HG03045 (cell line): ENCODE measurements at regions not wholly inside any gene's neighbourhood (a gene's known extent, or its start where the extent isn't known, plus 50 kb on each side); places are given as distances from the start of the nearest gene placed in this dataset.

Source experiments
- ATAC-seq: cut with Tn5 transposase; IDR thresholded peaks from one replicate; pipeline ENCODE4 v1.9.1; 2021; ENCODE audit warnings: mild to moderate bottlenecking, moderate library complexity; ENCODE audit not compliant: unreplicated experiment

GRCh38 chr2:220040346-220040745, 412.9 kb downstream of the SLC4A3 start:
- ATAC-seq, result no peak

DNA sequence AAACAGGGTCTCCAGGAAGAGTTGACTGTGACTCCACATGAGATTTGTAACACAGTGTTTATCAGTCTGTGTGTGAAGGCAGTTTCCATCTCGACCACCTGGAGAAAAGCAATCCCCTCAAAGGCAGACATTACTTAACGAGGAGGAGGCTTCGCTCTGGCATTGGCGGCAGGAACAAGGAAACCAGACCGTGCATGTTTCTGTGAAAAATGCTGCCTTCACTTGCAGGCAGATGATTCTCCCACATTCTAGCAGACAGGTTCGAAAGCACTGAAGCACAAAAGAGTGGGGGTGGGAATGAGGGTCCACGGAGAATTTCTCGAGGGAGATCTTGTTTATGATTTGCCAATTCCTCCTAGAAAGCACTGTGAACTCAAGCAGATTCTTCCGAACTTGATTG, 414.0 kb downstream of the SLC4A3 start:
- no peak for ATAC-seq

DNA sequence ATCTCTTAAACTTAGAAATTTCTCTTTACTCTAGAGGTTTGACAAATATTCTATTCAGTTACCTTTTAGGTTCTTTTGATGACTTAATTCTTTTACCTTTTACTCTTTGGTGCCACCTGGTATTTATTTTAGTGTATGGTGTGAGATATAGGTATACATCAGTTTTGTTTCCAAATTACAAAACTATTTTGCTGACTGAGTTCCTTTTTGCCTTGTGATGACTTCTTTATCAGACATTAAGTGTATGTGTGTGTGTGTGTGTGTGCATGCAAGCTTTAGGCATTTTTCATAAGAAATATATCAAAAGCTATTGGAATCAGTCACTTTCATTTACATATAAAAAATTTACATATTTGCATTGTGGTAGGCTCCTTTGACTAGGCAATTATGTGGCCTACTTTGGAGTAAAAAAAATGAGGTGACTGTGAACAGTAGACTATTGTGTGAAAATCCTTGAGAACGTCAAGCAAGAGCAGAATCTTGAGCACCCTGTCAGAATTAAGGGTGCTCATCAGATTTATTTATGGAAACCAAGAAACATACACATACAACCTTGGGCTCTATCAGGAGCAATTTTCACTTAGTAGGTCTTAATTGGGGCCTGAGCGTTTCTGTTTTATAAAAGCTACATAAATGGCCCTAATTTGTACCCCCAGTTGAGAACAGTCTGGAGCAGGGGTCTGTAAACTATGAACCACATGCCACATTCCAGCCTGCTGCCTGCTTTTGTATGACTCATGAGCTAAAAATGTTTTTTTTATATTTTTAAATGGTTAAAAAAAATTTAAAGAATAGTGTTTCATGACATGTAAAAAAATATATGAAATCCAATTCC, 415.9 kb downstream of the SLC4A3 start:
- ATAC-seq, result no peak

DNA sequence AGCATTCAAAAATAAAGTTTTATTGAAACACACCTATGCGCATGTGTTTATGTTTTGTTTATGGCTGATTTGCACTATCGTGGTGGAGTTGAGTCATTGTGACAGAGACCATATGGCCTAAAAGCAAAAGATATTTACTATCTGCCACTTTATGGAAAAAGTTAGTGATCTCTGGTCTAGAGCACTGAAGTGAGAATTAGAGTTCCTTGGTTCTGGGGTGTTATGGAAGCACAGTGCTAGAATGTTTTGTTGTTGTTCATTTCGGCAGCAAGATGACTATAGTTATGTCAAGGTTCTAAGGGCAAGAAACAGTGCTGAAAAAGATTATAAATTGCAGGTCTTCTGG, 416.5 kb downstream of the SLC4A3 start:
- no peak for ATAC-seq

DNA sequence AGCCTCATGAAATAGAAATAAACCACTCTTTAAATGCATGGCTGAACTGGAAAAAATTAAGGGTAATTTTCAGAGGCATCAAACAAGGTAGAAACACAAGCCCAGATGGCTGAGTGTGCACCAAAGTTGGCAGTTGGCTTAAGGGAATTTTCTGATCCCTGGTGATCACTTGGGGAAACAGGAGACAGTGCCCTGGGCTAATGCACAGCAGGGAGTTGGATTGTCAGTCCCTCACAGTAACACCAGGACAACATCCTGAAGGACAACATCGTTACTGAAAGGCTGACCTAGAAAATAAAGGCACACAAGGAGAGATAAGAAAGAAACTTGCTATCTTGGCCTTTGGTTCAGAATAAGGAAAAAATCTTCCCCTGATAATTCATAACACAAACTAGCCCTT, 417.0 kb downstream of the SLC4A3 start:
- no peak for ATAC-seq

- ATAC-seq, result no peak
Observed at GRCh38 chr2:220046507-220046906, 419.1 kb downstream of the SLC4A3 start.

DNA sequence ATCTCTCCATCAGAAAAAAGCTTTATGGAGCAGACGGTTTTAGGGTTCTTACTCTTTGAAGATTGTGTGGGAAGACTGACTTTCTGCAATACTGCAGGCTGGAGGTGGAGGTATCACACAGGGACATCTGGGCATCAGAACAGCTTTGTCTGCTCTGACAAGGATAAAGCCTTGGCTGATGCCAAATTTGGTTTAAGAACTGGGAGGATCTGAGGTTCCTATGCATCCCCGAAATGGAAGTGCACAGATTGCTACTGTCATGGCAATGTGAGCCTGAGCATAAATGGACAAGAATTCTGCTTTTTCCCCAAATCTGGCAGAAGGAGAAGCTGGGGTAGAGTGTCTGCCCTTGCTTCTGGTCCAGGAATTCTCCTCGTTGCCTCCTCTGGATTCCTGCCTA, 424.3 kb downstream of the SLC4A3 start:
- no peak for ATAC-seq

DNA sequence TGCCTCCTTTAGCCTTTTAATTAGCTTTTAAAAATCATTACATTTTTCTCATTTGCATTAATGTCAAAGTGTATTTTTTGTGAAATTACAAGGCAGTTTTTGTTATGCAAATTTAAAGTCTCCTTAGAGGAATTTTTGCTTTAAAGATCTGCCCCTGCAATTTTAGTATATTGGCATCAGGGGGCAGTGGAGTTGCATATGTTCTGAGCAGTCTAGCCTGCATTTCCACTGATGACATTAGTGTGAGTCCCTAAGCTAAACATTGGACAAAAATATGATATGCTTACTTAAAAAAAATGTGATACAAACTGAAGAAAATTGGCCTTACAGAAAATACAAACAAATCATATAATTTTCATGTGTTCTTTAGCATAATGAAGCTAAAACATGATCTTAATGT, 426.5 kb downstream of the SLC4A3 start:
- no peak for ATAC-seq

DNA sequence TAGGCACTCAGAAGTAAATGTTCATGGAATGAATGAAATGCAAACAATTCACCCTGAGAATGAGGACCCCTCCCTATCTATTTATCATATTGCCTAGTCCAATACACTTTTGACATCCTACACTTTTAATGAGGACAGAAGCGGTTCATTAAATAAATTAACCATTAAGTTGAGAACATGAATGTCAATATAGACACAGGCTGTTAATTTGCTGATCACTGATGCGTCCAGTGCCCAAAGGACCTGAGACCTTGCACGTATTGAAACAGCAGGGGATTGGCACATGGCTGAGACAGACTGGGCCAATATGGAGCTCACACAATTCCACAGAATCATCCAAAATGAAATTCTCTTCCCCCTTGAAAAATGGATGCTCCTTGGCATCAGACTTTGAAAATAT, 430.0 kb downstream of the SLC4A3 start:
- no peak for ATAC-seq

DNA sequence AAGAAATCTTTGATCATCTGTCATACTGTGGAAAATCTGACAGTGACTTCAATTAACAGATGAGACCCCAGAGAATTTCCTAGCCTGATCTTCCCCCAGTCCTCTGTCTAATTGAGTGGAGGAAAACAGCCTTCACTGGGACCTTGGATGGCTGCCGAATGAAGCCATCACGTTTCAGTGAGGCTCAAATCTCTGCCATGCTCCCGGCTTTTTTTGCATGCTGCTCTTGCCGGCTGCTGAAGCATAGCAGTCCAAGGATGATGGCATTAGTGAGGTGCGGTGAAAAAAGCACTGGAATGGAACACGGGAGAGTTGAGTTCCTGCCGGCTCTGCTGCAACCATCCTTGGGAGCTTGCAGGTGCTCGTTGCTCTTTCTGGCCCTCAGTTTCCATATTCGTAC, 430.5 kb downstream of the SLC4A3 start:
- ATAC-seq, result no peak

GRCh38 chr2:220064111-220065030, 436.9 kb downstream of the SLC4A3 start:
- no peak for ATAC-seq

- ATAC-seq, result no peak
Observed at GRCh38 chr2:220065581-220065980, 438.2 kb downstream of the SLC4A3 start.

GRCh38 chr2:220068846-220069245, 441.4 kb downstream of the SLC4A3 start:
- no peak for ATAC-seq

DNA sequence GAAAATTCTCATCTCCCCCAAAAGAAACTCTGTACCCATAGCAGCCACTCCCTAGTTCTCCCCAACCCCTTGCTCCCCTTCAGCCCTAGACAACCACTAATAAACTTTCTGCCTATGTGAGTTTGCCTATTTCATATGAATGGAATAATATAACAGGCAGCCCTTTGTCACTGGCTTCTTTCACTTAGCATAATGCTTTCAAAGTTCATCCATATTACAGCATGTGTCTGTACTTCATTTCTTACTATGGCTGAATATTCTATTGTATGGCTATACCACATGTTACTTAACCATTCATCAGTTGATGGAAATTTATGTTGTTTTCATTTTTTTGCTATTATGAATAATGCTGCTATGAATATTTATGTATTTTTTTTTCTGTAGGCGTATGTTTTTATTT, 442.9 kb downstream of the SLC4A3 start:
- no peak for ATAC-seq

- no peak for ATAC-seq
Observed at GRCh38 chr2:220071696-220072095, 444.3 kb downstream of the SLC4A3 start.

DNA sequence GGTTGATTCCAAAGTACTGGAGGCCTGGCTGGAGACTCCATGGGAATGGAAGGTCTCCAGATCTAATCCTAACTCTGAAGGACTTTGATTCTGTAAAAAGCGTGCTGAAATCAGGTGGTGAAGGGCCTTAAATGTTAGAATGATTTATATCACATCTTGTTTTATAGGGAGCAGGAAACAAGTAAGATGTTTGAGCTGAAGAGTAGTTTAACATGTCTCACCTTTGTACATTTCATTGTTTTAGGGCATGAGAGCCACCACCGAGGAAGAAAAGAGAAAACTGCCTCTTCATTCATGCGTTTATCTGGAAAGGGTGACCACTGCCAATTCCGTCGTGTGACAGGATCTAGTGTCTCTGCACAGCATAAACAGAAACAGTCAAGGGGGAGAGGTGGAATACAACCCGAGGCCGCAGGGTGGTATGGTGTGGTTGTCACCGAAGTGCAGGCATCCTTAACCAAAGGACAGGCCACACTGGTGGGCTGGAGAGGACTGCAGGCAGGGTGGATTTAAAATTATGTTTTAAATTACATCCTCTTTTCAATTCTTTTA, 445.3 kb downstream of the SLC4A3 start:
- ATAC-seq, result no peak

DNA sequence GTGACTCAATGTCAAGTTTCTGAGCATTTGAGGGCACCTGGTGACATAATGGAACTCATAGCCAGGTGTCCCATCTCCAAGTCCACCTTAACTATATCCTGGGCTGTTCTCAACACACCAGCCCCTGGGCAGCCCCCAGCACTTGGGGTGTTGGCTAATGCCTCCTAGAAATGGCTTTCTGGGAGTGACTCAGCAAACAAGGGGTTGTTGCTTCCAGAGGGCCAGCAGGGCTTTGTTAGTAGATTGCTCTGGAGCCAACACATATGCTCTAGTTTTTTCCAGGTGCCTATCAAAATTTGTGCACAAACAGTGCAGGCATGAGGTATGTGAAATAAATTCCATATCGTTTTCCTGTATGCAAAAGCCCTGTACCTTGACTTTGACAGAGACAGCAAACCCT, 448.4 kb downstream of the SLC4A3 start:
- no peak for ATAC-seq

GRCh38 chr2:220076734-220077133, 449.3 kb downstream of the SLC4A3 start:
- no peak for ATAC-seq

- no peak for ATAC-seq
Observed at GRCh38 chr2:220077488-220077887, 450.1 kb downstream of the SLC4A3 start.

DNA sequence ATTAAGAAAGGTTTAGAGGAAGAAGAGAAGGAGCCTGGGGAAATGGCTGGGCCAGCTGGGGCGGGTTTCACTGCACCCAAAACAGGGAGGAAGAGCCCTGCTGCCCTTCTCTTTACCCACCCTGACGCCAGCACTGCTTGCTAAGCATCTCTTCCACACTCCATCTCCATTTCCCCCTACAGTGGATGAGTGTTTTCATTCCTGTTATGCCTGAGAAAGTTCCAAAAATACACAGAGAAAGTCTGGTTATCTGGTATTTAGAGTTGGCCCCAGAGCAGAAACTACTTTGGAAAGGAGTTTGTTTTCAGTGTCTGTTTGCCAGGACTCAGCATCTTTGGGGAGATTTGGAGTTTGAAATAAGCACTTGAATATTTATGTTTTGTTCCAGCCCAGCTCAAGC, 451.0 kb downstream of the SLC4A3 start:
- ATAC-seq, result no peak

DNA sequence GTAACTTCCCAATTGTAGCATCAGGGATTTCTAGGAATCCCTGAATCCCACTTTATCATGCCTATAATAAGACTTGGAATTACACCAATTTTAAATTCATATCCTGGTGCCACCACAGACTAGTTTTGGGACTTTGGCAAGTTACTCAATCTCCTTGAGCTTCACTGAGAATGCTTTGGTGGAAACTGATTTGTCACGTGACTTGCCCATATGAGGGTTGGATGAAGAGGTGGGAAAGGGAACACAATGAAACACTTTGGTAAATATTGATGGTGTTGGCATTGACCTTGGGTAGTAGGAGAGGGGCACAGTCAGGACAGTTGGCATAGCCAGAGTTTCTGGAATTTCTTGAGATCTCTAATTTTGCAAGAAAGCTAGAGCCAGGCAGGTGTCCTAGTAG, 452.2 kb downstream of the SLC4A3 start:
- no peak for ATAC-seq

GRCh38 chr2:220081171-220081570, 453.7 kb downstream of the SLC4A3 start:
- ATAC-seq, result no peak
